A549 (cell line): ENCODE measurements at regions not wholly inside any gene's neighbourhood (a gene's known extent, or its start where the extent isn't known, plus 50 kb on each side); places are given as distances from the start of the nearest gene placed in this dataset.

Experiments
- ATAC-seq, 2 experiments: fragments of 200-7000 bp in 1 of 2; fragments of >200 bp in 1 of 2; cut with Nextera tagmentation in 1 of 2; cut with Tn5 transposase in 1 of 2; 3 replicates each; pipeline versions ENCODE4 v1.8.0 to v1.9.1; 2018 to 2020; ENCODE audit warnings: mild to moderate bottlenecking in 1 of 2, moderate library complexity in 1 of 2
- CTCF ChIA-PET: fragments of 300-600 bp; sonication (Branson Sonifier 250); formaldehyde crosslinking; extraction: SDS; loops from one replicate; lab custom pipeline; 2021; ENCODE audit warnings: antibody characterized with exemption, inconsistent platforms; lab: Yijun Ruan, JAX
- POLR2A ChIA-PET: fragments of 350-600 bp; formaldehyde crosslinking; extraction: SDS; loops from one replicate; lab custom pipeline; 2021; ENCODE audit warnings: antibody characterized with exemption, inconsistent platforms; lab: Yijun Ruan, JAX
- DNase-seq, 2 experiments: peaks; one replicate each; pipeline versions ENCODE4 v3.0.0 to v3.0.0-alpha.2; 2011 to 2016; ENCODE audit warnings: low read depth in 1 of 2, low spot score in 1 of 2
- FAIRE-seq: peaks from 2 replicates; lab custom pipeline; 2011; peaks lifted over from hg19 to GRCh38; lab: Jason Lieb, UNC
- H3K27ac ChIP-seq, 2 experiments: fragments of >200 bp; sonication (Bioruptor Twin); formaldehyde crosslinking; 3 replicates each; pipeline ENCODE4 v1.5.1; 2016 to 2017
- H3K4me1 ChIP-seq: fragments of >200 bp; sonication (Bioruptor Twin); formaldehyde crosslinking; 3 replicates; pipeline ENCODE4 v1.6.1; 2016
- H3K4me2 ChIP-seq: fragments of >200 bp; sonication (Bioruptor Twin); formaldehyde crosslinking; 3 replicates; pipeline ENCODE4 v1.6.1; 2016
- H3K4me3 ChIP-seq: fragments of >200 bp; sonication (Bioruptor Twin); formaldehyde crosslinking; 3 replicates; pipeline ENCODE4 v1.5.1; 2016
- H3K9me3 ChIP-seq: fragments of >200 bp; sonication (Bioruptor Twin); formaldehyde crosslinking; 3 replicates; pipeline ENCODE4 v1.6.1; 2016
- CBX2 ChIP-seq: fragments of 200-600 bp; sonication (generic); IDR thresholded peaks from 2 replicates; pipeline ENCODE4 v1.6.1; 2016; ENCODE audit warnings: low read depth, mild to moderate bottlenecking, borderline replicate concordance
- CBX8 ChIP-seq: fragments of 200-600 bp; sonication (generic); IDR thresholded peaks from 2 replicates; pipeline ENCODE4 v1.6.1; 2016
- CHD2 ChIP-seq: fragments of 150-350 bp; IDR thresholded peaks from 2 replicates; pipeline ENCODE4 v1.6.1; 2014; ENCODE audit warnings: low read length; ENCODE audit not compliant: partially characterized antibody
- CHD4 ChIP-seq: fragments of 200-600 bp; sonication (generic); IDR thresholded peaks from 2 replicates; pipeline ENCODE4 v1.6.1; 2016; ENCODE audit warnings: antibody characterized with exemption, mild to moderate bottlenecking, borderline replicate concordance
- CTCF ChIP-seq: fragments of >200 bp; sonication (Bioruptor Twin); formaldehyde crosslinking; IDR thresholded peaks from 3 replicates; pipeline ENCODE4 v1.5.1; 2016
- FOSL2 ChIP-seq, 2 experiments: fragments of 450-650 bp in 1 of 2; fragments of >200 bp in 1 of 2; sonication (Bioruptor Twin) in 1 of 2; formaldehyde crosslinking; IDR thresholded peaks; 2 replicates each; pipeline versions ENCODE4 v1.5.0 to v1.6.1; 2016 to 2020; ENCODE audit warnings: mild to moderate bottlenecking in 1 of 2, moderate library complexity in 1 of 2
- HOXB13 ChIP-seq: fragments of 250-450 bp; sonication (Bioruptor Pico); IDR thresholded peaks from 2 replicates; pipeline ENCODE4 v1.5.0; 2020; ENCODE audit warnings: low read depth, mild to moderate bottlenecking, moderate library complexity
- KDM1A ChIP-seq: fragments of 200-600 bp; sonication (generic); IDR thresholded peaks from 2 replicates; pipeline ENCODE4 v1.6.1; 2016; ENCODE audit warnings: low read depth, mild to moderate bottlenecking
- MAZ ChIP-seq: fragments of 150-350 bp; IDR thresholded peaks from 2 replicates; pipeline ENCODE4 v1.6.1; 2014; ENCODE audit warnings: antibody characterized with exemption, low read depth, low read length, borderline replicate concordance
- NR3C1 ChIP-seq: fragments of >200 bp; sonication (Bioruptor Twin); formaldehyde crosslinking; IDR thresholded peaks from 3 replicates; pipeline ENCODE4 v1.6.1; 2017
- RAD21 ChIP-seq, 2 experiments: fragments of >200 bp in 1 of 2; sonication (Bioruptor Twin) in 1 of 2; formaldehyde crosslinking in 1 of 2; IDR thresholded peaks in 1 of 2; conservative IDR thresholded peaks in 1 of 2; 2 replicates in 1 of 2; 3 replicates in 1 of 2; pipeline ENCODE4 v1.6.1; 2012 to 2018; ENCODE audit warnings: inconsistent platforms in 1 of 2
- RCOR1 ChIP-seq: fragments of 150-350 bp; IDR thresholded peaks from 2 replicates; pipeline ENCODE4 v1.6.1; 2014; ENCODE audit warnings: antibody characterized with exemption, low read length, low read depth
- RNF2 ChIP-seq: fragments of 200-600 bp; sonication (generic); IDR thresholded peaks from 2 replicates; pipeline ENCODE4 v1.6.1; 2016; ENCODE audit warnings: low read depth, mild to moderate bottlenecking, antibody characterized with exemption, moderate library complexity, borderline replicate concordance
- SMC3 ChIP-seq: fragments of >200 bp; sonication (Bioruptor Twin); formaldehyde crosslinking; IDR thresholded peaks from 3 replicates; pipeline ENCODE4 v1.6.1; 2018; ENCODE audit warnings: inconsistent platforms
- TFCP2L1 ChIP-seq: fragments of 250-450 bp; sonication (Bioruptor Pico); IDR thresholded peaks from 2 replicates; pipeline ENCODE4 v1.5.0; 2021; ENCODE audit warnings: mild to moderate bottlenecking
- USF2 ChIP-seq: fragments of 450-650 bp; IDR thresholded peaks from 2 replicates; pipeline ENCODE4 v1.6.1; 2014; ENCODE audit warnings: antibody characterized with exemption
- ZFP36 ChIP-seq: fragments of 450-650 bp; IDR thresholded peaks from 2 replicates; pipeline ENCODE4 v1.6.1; 2014; ENCODE audit warnings: borderline replicate concordance; ENCODE audit not compliant: partially characterized antibody
- WGBS: methylation state at CpG from one replicate; pipeline ENCODE4 v1.1.6; 2017; ENCODE audit errors: missing lambda C conversion rate; 5-methylcytosine and 5-hydroxymethylcytosine counted together
- TF ChIP-seq, protein P1 (sequence below): IDR thresholded peaks from 2 replicates; pipeline ENCODE4 v1.6.1; 2012
- TF ChIP-seq, protein P2 (sequence below): fragments of 250-450 bp; sonication (Bioruptor Pico); IDR thresholded peaks from 2 replicates; pipeline ENCODE4 v1.5.0; 2020; ENCODE audit warnings: low read depth, mild to moderate bottlenecking, moderate library complexity
- TF ChIP-seq, protein P3 (sequence below): IDR thresholded peaks from 2 replicates; pipeline ENCODE4 v1.6.1; 2012

DNA sequence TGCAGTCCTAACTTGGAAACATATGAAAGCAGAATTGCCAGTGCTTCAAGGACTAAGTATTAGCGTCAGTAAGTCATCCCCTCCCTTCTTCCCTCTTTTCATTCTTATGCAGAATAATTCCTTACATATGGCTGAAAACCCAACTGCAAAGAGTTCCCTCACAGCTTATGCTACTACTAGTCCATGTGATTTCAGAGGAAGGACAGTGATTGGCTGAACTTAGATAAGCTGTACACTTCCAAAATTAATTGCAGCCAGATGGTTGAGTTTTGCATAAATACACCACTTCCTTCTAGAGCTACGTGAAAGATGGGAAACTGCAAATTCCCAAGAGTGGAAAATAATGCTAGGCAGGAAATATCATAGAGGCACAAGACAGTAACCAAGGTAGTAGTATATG is 730.4 kb downstream of the OLFM4 start:
- Histone ChIP-seq H3K4me2 (no peak overlapping the region), H3K27ac (no peak overlapping the region), H3K9me3 (no peaks in the 10 kb centered on the region), H3K4me1 (no peaks in the 10 kb centered on the region), H3K4me3 (no peak overlapping the region)
- ATAC-seq, result no peak
- no peak for FAIRE-seq
- DNase-seq, result no peak
- POLR2A ChIA-PET, result no interaction called here
- TF ChIP-seq MAZ (no peak), CTCF (no peak), CBX8 (no peak), ZFP36 (no peak), RCOR1 (no peak), USF2 (no peak), FOSL2 (IDR thresholded peaks at IDR 0.05) (no peak), FOSL2 (CRISPR knock-in tag; IDR thresholded peaks at IDR 0.05) (no peak), RNF2 (no peak), SMC3 (no peak), NR3C1 (no peak)
- TF ChIP-seq, protein P1, sequence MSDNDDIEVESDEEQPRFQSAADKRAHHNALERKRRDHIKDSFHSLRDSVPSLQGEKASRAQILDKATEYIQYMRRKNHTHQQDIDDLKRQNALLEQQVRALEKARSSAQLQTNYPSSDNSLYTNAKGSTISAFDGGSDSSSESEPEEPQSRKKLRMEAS, result no peak
- TF ChIP-seq, protein P2, sequence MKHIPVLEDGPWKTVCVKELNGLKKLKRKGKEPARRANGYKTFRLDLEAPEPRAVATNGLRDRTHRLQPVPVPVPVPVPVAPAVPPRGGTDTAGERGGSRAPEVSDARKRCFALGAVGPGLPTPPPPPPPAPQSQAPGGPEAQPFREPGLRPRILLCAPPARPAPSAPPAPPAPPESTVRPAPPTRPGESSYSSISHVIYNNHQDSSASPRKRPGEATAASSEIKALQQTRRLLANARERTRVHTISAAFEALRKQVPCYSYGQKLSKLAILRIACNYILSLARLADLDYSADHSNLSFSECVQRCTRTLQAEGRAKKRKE (CRISPR knock-in tag), result no peak
- WGBS, result 0% methylated on average over 2 of the region's 2 CpGs
- CTCF ChIA-PET, result no interaction called here

GRCh38 chr13:53775807-53776206 is 747.2 kb downstream of the OLFM4 start:
- Histone ChIP-seq H3K4me1 (no peaks in the 10 kb centered on the region), H3K4me2 (no peak overlapping the region), H3K27ac (no peak overlapping the region), H3K4me3 (no peak overlapping the region), H3K9me3 (no peaks in the 10 kb centered on the region)
- ChIA-PET CTCF (no interaction called here), POLR2A (no interaction called here)
- TF ChIP-seq KDM1A (no peak), HOXB13 (no peak), SMC3 (no peak), RAD21 (conservative IDR thresholded peaks at IDR 0.05 in 1 of 2, IDR thresholded peaks at IDR 0.05 in 1 of 2) (no peak), RNF2 (no peak), CBX2 (no peak), TFCP2L1 (CRISPR knock-in tag) (no peak)
- TF ChIP-seq, protein P2 (CRISPR knock-in tag), result no peak
- WGBS, result 6% methylated on average over 1 of the region's 1 CpG
- no peak for FAIRE-seq
- no peak for DNase-seq
- ATAC-seq, result no peak

- no peak for ATAC-seq
- ChIA-PET CTCF (no interaction called here), POLR2A (no interaction called here)
- Histone ChIP-seq H3K4me1 (no peaks in the 10 kb centered on the region), H3K4me2 (no peak overlapping the region), H3K9me3 (no peaks in the 10 kb centered on the region), H3K27ac (no peak overlapping the region)
- FAIRE-seq, result no peak
- TF ChIP-seq RAD21 (conservative IDR thresholded peaks at IDR 0.05 in 1 of 2, IDR thresholded peaks at IDR 0.05 in 1 of 2) (no peak), CHD2 (no peak), FOSL2 (IDR thresholded peaks at IDR 0.05) (no peak), FOSL2 (CRISPR knock-in tag; IDR thresholded peaks at IDR 0.05) (no peak), CHD4 (no peak)
- TF ChIP-seq, protein P3, sequence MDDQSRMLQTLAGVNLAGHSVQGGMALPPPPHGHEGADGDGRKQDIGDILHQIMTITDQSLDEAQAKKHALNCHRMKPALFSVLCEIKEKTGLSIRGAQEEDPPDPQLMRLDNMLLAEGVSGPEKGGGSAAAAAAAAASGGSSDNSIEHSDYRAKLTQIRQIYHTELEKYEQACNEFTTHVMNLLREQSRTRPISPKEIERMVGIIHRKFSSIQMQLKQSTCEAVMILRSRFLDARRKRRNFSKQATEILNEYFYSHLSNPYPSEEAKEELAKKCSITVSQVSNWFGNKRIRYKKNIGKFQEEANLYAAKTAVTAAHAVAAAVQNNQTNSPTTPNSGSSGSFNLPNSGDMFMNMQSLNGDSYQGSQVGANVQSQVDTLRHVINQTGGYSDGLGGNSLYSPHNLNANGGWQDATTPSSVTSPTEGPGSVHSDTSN, result no peak
- TF ChIP-seq, all 56 proteins: peak for 0
- 22% methylated on average over 2 of the region's 2 CpGs for WGBS
- no peak for DNase-seq
- no peak overlapping the region for H3K4me3 ChIP-seq
These were observed 750.3 kb downstream of the OLFM4 start for GRCh38 chr13:53778937-53779336.
